HG03025 (cell line): ENCODE measurements at regions not wholly inside any gene's neighbourhood (a gene's known extent, or its start where the extent isn't known, plus 50 kb on each side); places are given as distances from the start of the nearest gene placed in this dataset.

Experiments
- ATAC-seq: cut with Tn5 transposase; IDR thresholded peaks from one replicate; pipeline ENCODE4 v1.9.1; 2021; ENCODE audit warnings: mild to moderate bottlenecking, moderate library complexity; ENCODE audit not compliant: unreplicated experiment, low FRiP score

DNA sequence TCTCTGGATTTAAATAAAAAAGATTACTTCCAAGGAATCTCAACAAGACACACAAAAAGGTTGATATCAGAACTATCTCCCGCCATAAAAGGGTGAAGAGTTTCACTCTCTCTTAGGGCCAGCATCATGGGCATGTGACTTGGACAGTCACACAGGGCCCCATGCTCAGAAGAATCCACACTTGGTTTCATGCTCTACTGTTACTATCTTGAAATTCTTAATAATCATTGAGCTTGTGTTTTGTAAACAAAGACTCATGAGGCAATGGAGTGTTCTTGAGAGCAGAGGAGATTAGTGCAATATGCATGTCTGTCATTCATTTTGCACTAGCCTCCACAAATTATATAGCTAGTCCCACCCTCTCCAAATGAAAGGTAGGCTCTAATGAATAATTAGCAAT is 58.4 kb downstream of the HMHB1 start:
- no peak for ATAC-seq

DNA sequence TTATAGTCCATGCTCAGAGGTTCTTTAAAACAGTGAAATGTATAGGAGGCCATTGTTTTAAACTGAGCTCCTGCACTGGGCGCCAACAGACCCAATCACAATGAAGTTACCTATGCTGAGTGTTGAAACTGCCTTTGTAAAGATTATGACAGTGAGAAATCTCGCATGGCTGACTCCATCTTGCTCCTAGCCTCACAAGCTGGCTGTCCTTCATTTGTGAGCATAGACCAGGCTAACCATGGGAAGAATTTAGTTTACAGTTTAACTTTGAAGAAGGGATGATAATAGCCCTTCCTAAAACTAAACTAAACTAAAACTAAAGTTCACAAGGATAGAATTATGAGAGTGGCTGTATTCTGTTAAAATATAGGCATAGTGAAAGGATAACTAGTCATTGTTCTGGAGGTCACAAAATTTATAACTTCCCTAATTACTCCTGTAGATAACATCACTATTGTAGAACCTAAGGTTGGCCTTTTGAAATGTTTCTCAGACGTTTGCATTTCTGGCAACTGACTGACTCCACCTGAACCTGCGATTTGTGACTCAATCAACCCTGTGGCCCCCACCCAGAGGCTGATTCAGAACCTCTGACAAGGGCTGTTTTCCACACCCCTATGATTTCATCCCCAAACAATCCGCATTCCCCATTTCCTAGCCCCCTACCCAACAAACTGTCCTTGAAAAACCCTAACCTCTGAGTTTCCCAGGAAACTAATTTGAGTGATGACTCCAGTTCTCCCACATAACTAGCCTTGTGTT is 59.1 kb downstream of the HMHB1 start:
- no peak for ATAC-seq

DNA sequence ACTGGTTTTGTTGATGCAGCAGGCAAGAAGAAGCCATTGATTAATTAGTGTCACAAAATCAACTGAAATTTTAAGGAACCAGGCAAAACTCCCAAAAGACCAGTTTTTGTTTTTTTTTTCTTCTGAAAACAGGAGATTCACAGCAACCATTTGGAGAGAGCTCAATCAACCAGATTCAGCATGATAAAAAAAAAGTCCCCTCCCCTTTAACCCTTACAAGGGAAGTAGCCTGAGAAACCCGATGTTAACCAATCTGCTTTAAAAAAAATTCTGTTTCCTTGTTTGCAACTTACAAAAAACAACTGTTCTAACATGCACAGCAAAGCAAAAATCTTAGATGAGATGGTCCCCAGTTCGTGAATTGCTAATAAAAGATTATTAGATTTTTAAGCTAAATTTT is 59.7 kb downstream of the HMHB1 start:
- no peak for ATAC-seq

DNA sequence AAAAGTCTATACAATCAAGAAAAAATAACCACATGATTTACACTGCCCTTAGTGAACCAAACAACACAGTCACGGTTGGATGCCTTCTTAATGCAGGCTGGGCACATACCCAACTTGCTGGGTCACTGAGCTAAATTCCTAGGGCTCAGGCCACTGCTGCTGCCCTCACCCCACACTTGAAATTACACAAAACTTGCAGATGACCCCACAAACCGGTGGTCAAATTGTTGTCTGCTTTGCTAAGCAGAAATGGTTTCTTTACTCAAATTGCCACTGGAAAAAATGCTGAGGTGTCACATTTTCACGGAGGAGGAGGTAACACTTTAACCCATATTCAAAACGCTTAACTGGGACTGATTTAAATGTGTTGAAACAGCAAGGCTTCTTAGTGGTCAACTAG is 62.4 kb downstream of the HMHB1 start:
- no peak for ATAC-seq

DNA sequence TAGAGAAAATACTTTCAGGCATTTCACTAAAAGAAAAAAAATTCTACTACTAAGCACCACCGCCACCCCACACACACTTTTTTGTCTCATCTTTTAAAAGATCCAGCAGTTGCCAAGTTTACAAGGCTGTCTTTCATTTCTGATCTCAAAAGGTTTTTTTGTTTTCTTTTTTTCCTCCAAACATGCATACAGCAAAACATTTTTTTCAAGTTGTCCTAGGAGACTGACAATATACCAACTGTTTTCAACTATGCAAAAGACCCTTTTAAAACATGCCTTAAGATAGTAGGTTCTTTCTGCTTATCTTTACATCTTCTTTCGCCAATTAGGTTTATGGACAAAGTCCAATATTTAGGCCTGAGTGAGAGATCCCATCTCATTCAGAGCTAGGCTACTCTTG is 65.2 kb downstream of the HMHB1 start:
- no peak for ATAC-seq

DNA sequence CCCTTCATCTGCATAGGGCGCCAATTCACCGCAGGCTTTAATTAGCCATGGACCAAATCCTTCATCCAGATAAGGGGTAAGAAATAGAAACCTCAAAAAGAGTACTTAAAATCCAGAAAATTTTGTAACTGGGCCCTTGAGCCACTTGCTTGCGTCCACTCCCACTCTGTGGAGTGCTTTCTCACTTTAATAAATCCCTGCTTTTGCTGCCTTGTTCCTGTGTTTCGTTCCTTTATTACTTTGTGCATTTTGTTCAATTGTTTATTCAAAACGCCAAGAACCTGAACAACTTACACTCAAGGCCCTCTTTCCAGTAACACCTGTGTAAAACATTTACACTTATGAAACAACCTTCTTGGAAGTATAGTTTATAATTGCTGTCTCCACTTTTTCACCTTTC is 66.5 kb downstream of the HMHB1 start:
- no peak for ATAC-seq

DNA sequence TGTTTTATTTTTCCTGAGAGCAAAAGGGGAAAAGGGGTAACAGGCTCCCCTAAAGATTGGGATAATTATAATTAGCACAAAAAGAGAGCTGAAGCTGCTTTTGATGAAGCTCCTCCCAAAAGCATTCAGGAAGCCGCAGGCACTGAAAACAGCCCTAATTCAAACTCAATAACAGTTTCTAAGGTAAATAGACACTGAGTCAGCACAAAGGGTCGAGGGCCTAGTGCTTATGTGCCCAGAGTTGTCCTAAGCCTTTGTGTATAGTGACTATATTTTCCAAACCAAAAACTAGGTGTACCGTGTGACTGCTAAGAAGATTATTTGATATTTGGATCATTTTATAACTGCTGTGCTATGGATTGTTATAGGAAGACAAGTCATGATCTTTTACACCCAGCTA is 67.7 kb downstream of the HMHB1 start:
- no peak for ATAC-seq

DNA sequence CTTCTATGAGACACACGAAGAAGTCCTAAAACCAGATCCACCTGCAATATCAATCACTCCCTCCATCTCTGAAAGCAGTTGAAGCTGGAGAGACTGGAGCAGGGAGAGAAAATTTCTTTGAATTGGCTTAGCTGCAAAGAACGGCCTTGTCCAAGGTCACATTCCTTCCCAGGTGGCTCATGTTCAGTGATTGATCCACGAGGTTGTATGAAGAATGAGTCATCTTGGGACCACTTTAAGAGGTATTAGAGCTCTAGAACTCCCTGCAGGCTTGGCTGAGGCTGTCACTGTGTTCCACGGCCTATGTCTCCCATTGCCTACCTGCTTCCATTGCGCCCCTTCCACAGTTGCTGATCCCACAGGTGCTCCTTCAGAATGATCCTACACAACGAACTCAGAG is 68.2 kb downstream of the HMHB1 start:
- ATAC-seq, result no peak

DNA sequence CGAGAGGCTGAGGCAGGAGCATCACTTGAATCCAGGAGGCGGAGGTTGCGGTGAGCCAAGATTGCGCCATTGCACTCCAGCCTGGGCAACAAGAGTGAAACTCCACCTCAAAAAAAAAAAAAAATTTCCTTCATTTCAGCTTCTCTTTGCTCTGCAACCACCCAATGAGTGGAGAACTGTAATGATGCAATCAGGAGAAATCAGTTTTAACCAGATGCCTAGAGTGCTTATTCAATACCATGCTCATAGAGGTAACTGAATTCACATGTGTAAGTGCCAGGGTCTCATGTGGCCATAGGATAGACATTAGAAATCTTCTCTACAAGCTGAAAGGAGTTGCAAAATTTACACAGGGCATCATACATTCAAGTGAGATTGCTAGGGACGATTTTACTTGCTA is 70.6 kb downstream of the HMHB1 start:
- ATAC-seq, result no peak

DNA sequence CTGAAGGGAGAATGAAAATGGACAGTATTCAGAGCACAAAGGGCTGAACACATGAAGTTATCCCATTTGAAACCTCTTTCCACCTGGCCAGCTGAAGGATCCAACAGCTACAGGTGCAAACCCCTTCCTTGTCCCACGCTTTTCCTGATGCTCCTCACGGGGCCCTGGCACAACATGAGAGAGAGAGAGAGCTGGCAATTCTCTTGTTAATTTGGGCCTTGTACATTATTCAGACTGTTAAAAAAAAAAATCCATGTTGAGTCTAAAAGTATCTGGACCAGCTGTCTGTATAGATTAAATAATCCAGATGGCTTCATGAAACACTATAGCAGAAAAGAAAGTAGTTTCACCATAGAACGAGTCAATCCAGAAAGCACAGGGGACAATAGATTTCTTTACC is 74.1 kb downstream of the HMHB1 start:
- ATAC-seq, result no peak

DNA sequence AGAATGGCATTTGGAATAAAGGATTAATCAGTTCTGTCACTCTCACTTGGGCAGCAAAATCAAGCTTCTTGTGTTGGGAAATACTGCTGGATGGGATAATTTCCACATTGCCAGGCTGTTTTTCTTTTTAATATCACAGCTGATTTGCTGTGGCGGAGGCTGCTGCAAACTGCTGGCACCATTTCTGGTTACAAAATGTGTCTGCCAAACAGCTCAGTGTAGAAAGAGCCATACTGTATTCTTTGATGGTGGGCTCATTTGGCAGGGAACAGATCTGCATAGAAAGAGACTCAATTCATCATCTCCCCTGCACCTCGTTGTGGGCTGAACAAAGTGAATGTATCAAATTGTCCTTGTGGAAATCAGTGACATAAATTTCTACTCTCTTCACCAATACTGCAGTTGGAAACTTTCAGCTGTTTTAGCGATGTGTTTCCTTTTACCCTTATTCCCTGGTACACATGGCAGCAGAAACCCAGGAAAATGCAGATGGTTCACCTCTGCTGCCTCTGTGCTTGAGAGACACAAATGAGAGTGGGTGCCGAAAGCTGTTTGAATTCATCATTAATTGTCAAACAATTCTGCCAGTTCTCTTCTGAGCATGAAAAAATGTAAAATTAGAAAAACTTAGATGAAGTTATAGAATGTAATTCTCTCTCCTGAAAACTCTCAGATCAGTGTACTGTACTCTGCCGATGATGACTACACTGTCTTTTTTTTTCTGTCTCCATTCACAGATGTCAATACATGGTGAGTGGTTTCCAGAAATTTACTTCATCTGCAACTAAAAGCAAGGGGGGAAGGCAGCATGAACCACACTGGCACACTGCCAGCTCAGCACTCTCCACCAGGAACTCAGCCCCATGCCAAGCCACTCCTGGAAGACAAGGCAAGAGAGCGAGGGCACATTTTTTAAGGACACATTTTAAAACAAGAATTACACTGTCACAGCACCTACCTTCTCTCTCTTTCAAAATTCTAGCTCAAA is 75.0 kb downstream of the HMHB1 start:
- ATAC-seq, result no peak

DNA sequence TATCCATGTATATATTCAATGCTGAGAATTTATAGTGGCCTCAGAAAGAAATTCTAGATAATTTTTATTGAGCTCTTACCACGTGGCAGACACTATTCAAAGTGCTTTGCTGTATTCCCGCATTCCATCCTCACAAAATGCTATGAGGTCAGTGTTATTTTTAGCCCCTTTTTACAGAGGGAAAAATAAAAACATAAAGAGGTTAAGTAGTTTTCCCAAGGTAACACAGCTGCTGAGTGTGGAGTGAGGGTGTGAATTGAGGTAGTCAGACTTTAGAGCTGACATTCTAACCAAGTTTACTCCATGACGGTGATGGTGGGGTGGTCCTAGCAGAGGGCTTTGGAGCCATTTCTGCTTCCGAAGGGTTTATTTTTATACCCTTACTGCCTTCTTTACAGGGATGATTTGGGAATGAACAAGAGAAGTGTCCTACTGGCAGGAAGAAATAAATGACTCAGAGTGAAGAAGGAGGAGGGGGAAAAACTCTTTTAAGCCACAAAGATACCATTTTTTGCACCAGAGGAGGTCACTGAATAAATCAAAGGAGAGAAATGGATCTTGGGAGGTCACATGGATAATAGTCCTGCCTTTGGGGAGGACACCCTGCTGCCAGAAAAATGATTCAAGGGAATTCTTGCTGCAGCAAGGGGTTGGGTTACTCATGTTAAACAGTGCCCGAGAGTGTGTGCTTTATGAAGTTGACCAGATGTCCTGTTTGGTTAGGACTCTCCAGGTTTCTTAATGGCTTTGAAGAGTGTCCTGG is 76.1 kb downstream of the HMHB1 start:
- ATAC-seq, result no peak

DNA sequence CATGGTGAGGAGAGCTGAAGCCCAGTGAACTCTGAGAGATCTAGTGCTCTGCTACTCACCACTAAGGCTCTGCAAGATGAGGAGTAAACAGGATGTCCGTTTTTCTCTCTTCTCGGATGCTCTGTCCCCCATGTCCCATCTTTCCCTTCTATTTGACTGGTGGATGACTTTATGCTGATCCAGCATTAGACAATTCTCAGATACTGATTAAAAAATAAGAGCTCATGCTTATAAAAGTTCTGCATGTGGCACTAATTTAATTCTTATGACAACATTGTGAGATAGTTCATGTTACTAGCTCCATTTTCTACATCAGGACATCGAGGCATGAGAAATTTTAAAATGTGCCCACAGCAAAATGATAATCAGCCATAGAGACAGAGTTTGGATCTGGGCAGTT is 77.0 kb downstream of the HMHB1 start:
- ATAC-seq, result no peak

DNA sequence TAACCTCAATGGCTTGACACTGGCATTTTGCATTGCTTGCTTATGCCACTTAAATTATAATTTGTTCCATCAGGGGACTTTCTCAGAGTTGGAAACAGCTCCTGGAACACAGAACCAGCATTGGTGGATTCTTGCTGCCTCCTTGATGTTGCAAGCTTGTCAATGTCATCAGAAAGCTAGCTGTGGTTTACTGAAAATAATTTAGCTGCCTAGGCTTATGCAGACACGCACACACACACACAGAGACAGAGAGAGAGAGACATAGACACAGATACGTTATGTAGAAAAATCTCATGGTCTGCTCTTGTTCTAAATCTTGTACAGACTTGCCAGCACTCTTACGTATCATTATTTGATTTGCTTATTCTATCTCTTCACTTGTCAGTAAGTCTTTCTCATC is 78.0 kb downstream of the HMHB1 start:
- no peak for ATAC-seq

DNA sequence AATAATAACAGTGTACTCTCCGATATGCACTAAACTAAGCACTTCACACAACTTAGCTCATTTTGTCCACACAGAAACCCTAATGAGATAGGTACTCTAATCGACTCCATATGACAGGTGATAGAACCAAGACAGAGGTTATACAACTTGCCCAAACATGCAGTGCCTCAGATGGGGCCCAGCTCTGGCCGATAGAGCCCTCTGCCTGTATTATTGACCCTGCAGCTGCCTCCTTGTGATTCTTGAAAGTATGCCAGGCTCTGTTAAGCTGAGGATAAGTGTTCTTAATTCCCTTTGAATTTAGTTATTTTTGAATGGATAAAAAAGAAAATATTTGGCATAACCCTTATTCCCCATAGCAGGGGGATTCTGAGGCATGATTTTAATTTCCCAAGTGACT is 78.5 kb downstream of the HMHB1 start:
- ATAC-seq, result no peak

DNA sequence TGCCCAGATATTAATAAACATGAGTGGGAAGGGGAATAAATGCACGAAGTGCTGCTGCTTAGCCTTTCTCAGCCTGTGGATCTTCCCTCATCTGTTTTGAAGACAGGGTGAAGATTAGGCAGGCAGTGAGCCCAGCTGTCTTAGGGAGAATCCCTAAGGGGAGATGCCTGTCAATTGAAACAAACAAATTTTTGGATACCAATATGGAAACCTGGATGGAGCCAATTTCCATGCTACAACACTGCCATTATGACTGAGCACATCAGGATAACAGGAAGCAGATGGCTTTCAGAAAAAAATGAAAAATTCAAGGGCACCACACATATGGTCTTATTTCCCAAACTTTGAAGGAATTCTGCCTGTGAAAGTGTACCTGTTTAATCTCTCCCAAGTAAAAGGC is 80.3 kb downstream of the HMHB1 start:
- ATAC-seq, result no peak

DNA sequence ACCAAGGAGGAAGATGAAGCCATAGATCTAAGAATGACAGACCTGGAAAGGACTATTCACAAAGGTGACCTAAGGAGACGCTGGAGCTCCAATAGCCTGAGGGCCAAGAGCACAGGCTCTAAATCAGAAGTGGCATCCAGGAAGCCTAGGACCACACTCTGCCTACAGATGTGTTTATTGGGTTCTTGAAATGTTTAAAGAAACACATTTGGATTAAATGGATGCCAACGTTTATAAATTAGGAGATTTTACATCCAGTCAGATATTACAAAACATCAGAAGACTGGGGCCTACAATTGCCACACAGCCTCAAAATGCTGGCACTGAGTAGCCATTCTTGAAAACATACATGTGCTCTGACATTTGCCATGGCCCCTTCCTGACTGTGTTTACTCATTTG is 80.9 kb downstream of the HMHB1 start:
- no peak for ATAC-seq

DNA sequence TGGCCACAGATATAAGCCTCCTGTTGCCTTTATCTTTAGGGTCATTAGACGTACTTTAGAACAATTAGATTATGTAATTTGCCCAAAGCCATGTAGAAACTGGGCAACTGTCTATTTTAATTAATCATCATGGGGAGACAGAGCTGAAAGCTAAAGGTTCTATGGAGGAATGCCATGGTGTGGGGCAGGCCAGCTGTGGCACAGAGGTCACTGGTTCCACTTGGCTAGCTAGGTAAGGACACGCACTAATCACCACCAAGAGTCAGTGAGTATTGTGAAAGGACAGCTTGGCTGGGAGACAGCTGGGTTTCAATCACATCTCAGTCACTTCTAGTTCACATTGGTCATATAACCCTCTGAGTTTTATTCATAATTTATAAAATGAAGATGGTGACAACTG is 81.7 kb downstream of the HMHB1 start:
- no peak for ATAC-seq

DNA sequence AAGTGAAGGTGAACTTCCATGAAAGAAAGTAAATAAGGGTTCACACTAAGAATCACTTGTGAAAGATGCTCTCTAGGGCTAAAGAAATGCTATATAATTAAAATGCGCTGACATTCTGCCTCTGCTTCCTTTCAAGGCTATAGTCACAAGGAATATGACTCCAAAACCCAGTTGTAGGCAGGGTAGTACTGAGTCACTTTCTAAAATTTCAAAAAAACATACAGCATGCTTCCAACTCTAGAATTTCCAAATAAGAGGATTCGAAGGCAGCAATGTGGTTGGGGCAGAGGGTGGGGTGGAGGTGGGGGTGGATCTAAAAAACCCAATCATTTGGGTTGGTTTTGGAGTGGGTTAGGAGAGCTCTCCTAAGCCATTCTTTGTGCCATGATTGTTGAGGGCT is 84.6 kb downstream of the HMHB1 start:
- ATAC-seq, result no peak

DNA sequence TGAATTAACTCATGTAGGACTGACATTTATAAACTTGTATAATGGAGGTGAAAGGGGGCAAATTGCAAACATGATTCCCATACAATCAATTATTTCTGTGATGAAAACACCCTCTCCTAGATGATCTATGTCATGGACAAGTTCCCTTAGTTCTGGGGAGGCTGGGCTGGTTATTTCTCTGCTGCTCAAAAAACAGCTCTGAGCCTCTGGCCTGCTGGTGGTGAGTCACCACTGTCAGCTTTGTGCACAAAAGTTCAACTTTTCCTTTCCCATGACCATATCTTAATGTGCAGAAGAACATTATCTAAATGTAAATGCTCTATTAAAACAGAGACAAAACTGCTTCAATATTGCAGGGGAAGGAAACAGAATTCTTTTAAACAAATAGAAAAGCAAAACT is 85.0 kb downstream of the HMHB1 start:
- no peak for ATAC-seq

DNA sequence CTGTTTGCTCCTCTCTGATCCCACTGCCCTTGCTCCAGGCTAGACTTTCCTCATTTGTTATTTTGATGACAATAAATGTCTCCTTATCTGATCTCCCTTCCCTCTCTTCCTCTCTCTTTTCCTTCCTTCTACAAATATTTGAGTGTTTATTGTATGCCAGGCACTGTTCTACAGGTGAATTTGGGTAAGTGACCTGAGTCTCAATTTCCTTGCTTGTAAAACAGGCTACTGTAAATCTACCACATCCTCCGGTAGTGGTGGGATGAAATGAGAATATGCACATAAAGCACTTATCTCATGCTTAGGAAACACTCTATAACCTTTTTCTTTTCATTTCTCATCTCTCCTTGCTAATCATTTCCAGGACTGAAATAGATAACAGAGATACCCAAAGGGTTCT is 86.4 kb downstream of the HMHB1 start:
- no peak for ATAC-seq
